ENCODE measurements at regions not wholly inside any gene's neighbourhood (a gene's known extent, or its start where the extent isn't known, plus 50 kb on each side); places are given as distances from the start of the nearest gene placed in this dataset.

DNA sequence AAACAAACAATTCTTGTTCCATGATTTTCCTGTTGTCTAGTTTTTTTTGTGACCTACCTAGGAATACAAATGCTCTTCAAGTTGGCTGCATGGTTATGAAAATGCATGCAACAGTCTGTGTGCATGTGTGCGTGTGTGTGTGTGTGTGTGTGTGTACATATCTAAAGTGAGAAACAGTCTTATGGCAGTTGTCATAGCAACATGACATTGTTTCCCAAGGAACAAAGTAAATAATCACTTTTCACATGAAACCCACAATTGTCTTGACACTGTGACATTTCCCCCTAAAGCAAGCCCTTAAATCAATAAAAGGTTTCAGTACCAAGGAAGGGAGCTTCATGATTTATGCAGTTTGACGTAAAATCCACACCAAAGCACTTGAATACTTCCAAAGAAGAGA, 758.4 kb downstream of the CDH8 start:
- Mint-ChIP-seq H3K27ac (no peak overlapping the region), H3K36me3 (peaks cover 0 to 11% (median 0%) of the 10 kb centered on the region in 3 donors), H3K4me1 (no peaks in the 10 kb centered on the region), H3K9me3 (peaks cover 8 to 62% (median 34%) of the 10 kb centered on the region in 6 donors), H3K27me3 (ENCODE audit: low read depth in 3 of 3) (peaks cover 0 to 4% (median 0%) of the 10 kb centered on the region in 3 donors), H3K4me3 (no peak overlapping the region)
- DNase-seq: no peak

- Mint-ChIP-seq H3K27me3 (ENCODE audit: low read depth in 3 of 3) (peaks cover 0 to 3% (median 0%) of the 10 kb centered on the region in 3 donors), H3K4me3 (no peak overlapping the region), H3K4me1 (no peaks in the 10 kb centered on the region), H3K36me3 (peaks cover 0 to 11% (median 0%) of the 10 kb centered on the region in 3 donors), H3K9me3 (peaks cover 10 to 61% (median 27%) of the 10 kb centered on the region in 6 donors), H3K27ac (no peak overlapping the region)
- DNase-seq: no peak
Observed at GRCh38 chr16:61274211-61274610, 762.0 kb downstream of the CDH8 start.

DNA sequence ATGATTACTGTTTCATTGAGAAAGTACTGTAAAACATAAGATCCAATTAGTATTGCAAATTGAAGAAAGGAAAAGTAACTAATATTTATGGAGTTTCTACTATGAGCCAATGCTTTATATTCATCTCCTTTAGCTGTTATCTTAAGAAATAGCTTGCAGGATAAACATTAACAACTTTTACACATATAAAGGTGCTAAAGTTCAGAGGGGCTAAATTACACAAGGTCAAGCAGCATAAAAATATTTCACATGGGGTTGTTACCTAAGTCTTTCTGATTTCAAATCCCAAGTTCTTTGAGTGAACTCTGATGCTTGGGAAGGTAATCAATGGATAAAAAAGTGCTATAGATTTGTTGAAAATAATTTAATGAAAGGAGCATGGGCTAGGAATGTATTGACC, 765.5 kb downstream of the CDH8 start:
- no peak for DNase-seq
- no peaks in the 10 kb centered on the region for H3K4me1 Mint-ChIP-seq
- H3K36me3 Mint-ChIP-seq: peaks cover 0 to 3% (median 0%) of the 10 kb centered on the region in 3 donors
- peaks cover 5 to 48% (median 18%) of the 10 kb centered on the region in 6 donors for H3K9me3 Mint-ChIP-seq
- H3K27ac Mint-ChIP-seq: no peak overlapping the region
- H3K27me3 Mint-ChIP-seq (ENCODE audit: low read depth in 3 of 3): peaks cover 0 to 3% (median 0%) of the 10 kb centered on the region in 3 donors
- no peak overlapping the region for H3K4me3 Mint-ChIP-seq

DNA sequence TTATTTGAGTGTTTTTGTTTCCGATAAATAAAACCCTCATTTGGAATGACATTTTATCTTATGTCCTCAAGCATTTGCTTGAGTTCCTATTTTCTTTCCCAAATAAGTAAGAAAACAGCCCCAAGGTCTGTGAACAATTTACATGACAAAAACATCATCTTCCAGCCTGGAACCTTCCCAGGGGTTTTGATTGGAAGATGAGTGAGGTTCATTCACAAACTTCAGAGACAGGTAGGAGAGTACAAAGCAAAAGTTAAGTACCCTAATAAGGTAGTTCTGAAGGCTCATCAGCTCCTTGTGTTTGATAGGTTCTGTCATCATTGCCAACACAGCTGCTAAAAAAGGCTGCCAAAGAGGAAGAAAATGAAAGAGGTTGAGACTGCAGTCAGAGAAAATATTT, 772.8 kb downstream of the CDH8 start:
- no peak for DNase-seq
- no peaks in the 10 kb centered on the region for H3K27me3 Mint-ChIP-seq (ENCODE audit: low read depth in 3 of 3)
- H3K27ac Mint-ChIP-seq: no peak overlapping the region
- peaks cover 8 to 39% (median 15%) of the 10 kb centered on the region in 6 donors for H3K9me3 Mint-ChIP-seq
- no peaks in the 10 kb centered on the region for H3K36me3 Mint-ChIP-seq
- H3K4me1 Mint-ChIP-seq: no peaks in the 10 kb centered on the region
- no peak overlapping the region for H3K4me3 Mint-ChIP-seq

DNA sequence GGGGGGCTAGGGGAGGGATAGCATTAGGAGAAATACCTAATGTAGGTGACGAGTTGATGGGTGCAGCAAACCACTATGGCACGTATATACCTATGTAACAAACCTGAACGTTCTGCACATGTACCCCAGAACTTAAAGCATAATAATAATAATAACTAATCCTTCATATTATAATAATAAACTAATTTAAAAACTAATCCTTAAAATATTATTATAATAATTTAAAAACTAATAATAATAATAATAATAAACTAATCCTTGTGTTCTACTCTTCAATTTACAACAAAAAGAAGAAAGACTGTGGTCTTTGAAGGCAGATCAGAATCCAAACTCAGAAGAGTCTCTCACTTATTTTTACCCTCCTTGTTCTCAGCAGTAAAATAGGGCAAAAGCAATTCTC, 774.9 kb downstream of the CDH8 start:
- no peaks in the 10 kb centered on the region for H3K36me3 Mint-ChIP-seq
- no peak overlapping the region for H3K27ac Mint-ChIP-seq
- DNase-seq: no peak
- no peak overlapping the region for H3K4me3 Mint-ChIP-seq
- no peaks in the 10 kb centered on the region for H3K4me1 Mint-ChIP-seq
- peaks cover 8 to 42% (median 14%) of the 10 kb centered on the region in 6 donors for H3K9me3 Mint-ChIP-seq
- H3K27me3 Mint-ChIP-seq (ENCODE audit: low read depth in 3 of 3): no peaks in the 10 kb centered on the region

GRCh38 chr16:61246592-61246991, 789.6 kb downstream of the CDH8 start:
- DNase-seq: no peak
- Mint-ChIP-seq H3K27me3 (ENCODE audit: low read depth in 3 of 3) (peaks cover 0 to 2% (median 0%) of the 10 kb centered on the region in 3 donors), H3K9me3 (peaks cover 3 to 60% (median 21%) of the 10 kb centered on the region in 6 donors), H3K36me3 (peaks cover 0 to 7% (median 0%) of the 10 kb centered on the region in 3 donors), H3K27ac (no peak overlapping the region), H3K4me3 (no peak overlapping the region), H3K4me1 (no peaks in the 10 kb centered on the region)

- no peak for DNase-seq
Observed at GRCh38 chr16:61243954-61244353, 792.3 kb downstream of the CDH8 start.

DNA sequence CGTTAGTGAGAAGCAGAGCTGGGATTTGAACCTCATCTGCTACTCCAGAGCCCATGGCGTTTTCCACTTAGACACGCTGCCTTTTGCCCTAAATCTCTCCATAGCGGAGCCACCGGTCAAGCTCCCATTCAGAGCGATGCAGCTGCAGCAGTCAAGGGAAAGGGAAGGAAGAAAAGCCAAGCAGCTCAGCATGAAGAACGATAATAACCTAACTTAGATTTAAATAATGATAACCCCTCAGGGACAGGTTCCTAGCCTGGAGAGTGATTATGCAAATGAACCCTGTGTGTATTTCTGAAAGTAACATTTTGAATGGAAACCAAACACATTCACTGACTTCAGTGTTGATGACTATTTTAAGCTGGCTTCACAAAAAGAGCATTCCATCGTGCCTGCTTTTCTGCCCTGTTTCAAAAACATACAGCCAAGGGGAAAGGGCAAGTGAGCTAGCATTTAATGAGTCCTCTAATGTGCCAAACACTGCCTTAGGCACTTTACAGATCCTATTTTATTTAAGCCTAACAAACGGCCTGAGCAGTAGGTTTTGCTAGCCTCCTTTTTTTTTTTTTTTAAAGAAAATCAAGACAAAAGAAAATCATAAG, 798.3 kb downstream of the CDH8 start:
- no peaks in the 10 kb centered on the region for H3K4me1 Mint-ChIP-seq
- peaks cover 0 to 3% (median 0%) of the 10 kb centered on the region in 3 donors for H3K36me3 Mint-ChIP-seq
- no peak for DNase-seq
- H3K27me3 Mint-ChIP-seq (ENCODE audit: low read depth in 3 of 3): no peaks in the 10 kb centered on the region
- no peak overlapping the region for H3K4me3 Mint-ChIP-seq
- H3K27ac Mint-ChIP-seq: no peak overlapping the region
- peaks cover 0 to 40% (median 11%) of the 10 kb centered on the region in 6 donors for H3K9me3 Mint-ChIP-seq

More at GRCh38 chr16:61243954-61244353, 792.3 kb downstream of the CDH8 start:
- Mint-ChIP-seq H3K27me3 (ENCODE audit: low read depth in 3 of 3) (peaks cover 0 to 2% (median 0%) of the 10 kb centered on the region in 3 donors), H3K4me3 (no peak overlapping the region), H3K9me3 (peaks cover 3 to 53% (median 18%) of the 10 kb centered on the region in 6 donors), H3K27ac (no peak overlapping the region), H3K4me1 (no peaks in the 10 kb centered on the region), H3K36me3 (peaks cover 0 to 3% (median 0%) of the 10 kb centered on the region in 3 donors)

- no peaks in the 10 kb centered on the region for H3K4me1 Mint-ChIP-seq
- DNase-seq: no peak
- no peak overlapping the region for H3K4me3 Mint-ChIP-seq
- peaks cover 0 to 44% (median 17%) of the 10 kb centered on the region in 6 donors for H3K9me3 Mint-ChIP-seq
- peaks cover 0 to 3% (median 0%) of the 10 kb centered on the region in 3 donors for H3K36me3 Mint-ChIP-seq
- no peaks in the 10 kb centered on the region for H3K27me3 Mint-ChIP-seq (ENCODE audit: low read depth in 3 of 3)
- H3K27ac Mint-ChIP-seq: no peak overlapping the region
Observed at GRCh38 chr16:61233713-61234112, 802.5 kb downstream of the CDH8 start.

- Mint-ChIP-seq H3K4me1 (no peaks in the 10 kb centered on the region), H3K4me3 (no peak overlapping the region), H3K27ac (no peak overlapping the region), H3K27me3 (ENCODE audit: low read depth in 3 of 3) (no peaks in the 10 kb centered on the region), H3K9me3 (peaks cover 2 to 27% (median 15%) of the 10 kb centered on the region in 6 donors), H3K36me3 (peaks cover 0 to under 1% (median 0%) of the 10 kb centered on the region in 3 donors)
- DNase-seq: no peak
Observed at GRCh38 chr16:61228371-61228770, 807.9 kb downstream of the CDH8 start.

GRCh38 chr16:61215605-61216004, 820.6 kb downstream of the CDH8 start:
- no peak overlapping the region for H3K27ac Mint-ChIP-seq
- no peaks in the 10 kb centered on the region for H3K4me1 Mint-ChIP-seq
- H3K4me3 Mint-ChIP-seq: no peak overlapping the region
- H3K36me3 Mint-ChIP-seq: no peaks in the 10 kb centered on the region
- H3K9me3 Mint-ChIP-seq: peaks cover 0 to 48% (median 9%) of the 10 kb centered on the region in 6 donors
- peaks cover 0 to 2% (median 0%) of the 10 kb centered on the region in 3 donors for H3K27me3 Mint-ChIP-seq (ENCODE audit: low read depth in 3 of 3)
- no peak for DNase-seq

GRCh38 chr16:61214780-61215179, 821.5 kb downstream of the CDH8 start:
- Mint-ChIP-seq H3K36me3 (no peaks in the 10 kb centered on the region), H3K27me3 (ENCODE audit: low read depth in 3 of 3) (peaks cover 0 to 2% (median 0%) of the 10 kb centered on the region in 3 donors), H3K4me1 (no peaks in the 10 kb centered on the region), H3K27ac (no peak overlapping the region), H3K4me3 (no peak overlapping the region), H3K9me3 (peaks cover under 1 to 51% (median 13%) of the 10 kb centered on the region in 6 donors)
- no peak for DNase-seq

- no peak overlapping the region for H3K4me3 Mint-ChIP-seq
- H3K4me1 Mint-ChIP-seq: no peaks in the 10 kb centered on the region
- H3K9me3 Mint-ChIP-seq: peaks cover 3 to 65% (median 33%) of the 10 kb centered on the region in 6 donors
- H3K27me3 Mint-ChIP-seq (ENCODE audit: low read depth in 3 of 3): no peaks in the 10 kb centered on the region
- H3K36me3 Mint-ChIP-seq: no peaks in the 10 kb centered on the region
- no peak overlapping the region for H3K27ac Mint-ChIP-seq
- DNase-seq: no peak
Observed at GRCh38 chr16:61210076-61210475, 826.2 kb downstream of the CDH8 start.

- no peak overlapping the region for H3K4me3 Mint-ChIP-seq
- H3K9me3 Mint-ChIP-seq: peaks cover 9 to 62% (median 26%) of the 10 kb centered on the region in 6 donors
- no peaks in the 10 kb centered on the region for H3K27me3 Mint-ChIP-seq (ENCODE audit: low read depth in 3 of 3)
- no peak overlapping the region for H3K27ac Mint-ChIP-seq
- peaks cover 0 to 6% (median 0%) of the 10 kb centered on the region in 3 donors for H3K36me3 Mint-ChIP-seq
- no peak for DNase-seq
- H3K4me1 Mint-ChIP-seq: no peaks in the 10 kb centered on the region
Observed at GRCh38 chr16:61195006-61195405, 841.2 kb downstream of the CDH8 start.

DNA sequence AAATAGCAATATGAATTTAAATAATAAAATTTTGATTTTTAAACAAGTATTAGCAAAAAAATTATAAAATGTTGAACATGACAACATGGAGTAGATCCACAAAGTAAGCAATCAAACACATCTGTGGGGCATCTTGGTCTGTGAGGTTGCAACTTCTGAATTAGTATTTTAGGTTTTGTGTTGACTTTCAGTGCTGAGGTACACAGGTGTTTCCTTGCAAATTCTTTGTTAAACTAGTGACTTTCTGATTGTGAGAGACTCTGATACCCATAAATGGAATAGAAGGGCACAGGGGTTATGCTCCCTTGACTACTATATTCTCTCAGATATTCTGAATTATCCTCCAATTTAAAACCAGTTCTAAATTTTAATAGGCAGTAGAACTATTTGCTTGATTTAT, 841.7 kb downstream of the CDH8 start:
- Mint-ChIP-seq H3K27ac (no peak overlapping the region), H3K36me3 (peaks cover 0 to 6% (median 0%) of the 10 kb centered on the region in 3 donors), H3K9me3 (peaks cover 9 to 61% (median 24%) of the 10 kb centered on the region in 6 donors), H3K4me1 (no peaks in the 10 kb centered on the region), H3K4me3 (no peak overlapping the region), H3K27me3 (ENCODE audit: low read depth in 3 of 3) (no peaks in the 10 kb centered on the region)
- DNase-seq: no peak
